GM11168 (cell line): ENCODE measurements at regions not wholly inside any gene's neighbourhood (a gene's known extent, or its start where the extent isn't known, plus 50 kb on each side); places are given as distances from the start of the nearest gene placed in this dataset.
"Not testable (repeated sequence)": the region's sequence is repeated elsewhere in the genome, so short reads cannot be mapped to it uniquely, and the experiment has no call there.

ENCODE experiments used
- in situ Hi-C: fragments of 300-500 bp; cut with MboI; formaldehyde crosslinking; loops from one replicate; pipeline ENCODE4 v1.12.0; 2022; ENCODE audit warnings: low sequenced_read_pairs; ENCODE audit not compliant: unreplicated experiment

DNA sequence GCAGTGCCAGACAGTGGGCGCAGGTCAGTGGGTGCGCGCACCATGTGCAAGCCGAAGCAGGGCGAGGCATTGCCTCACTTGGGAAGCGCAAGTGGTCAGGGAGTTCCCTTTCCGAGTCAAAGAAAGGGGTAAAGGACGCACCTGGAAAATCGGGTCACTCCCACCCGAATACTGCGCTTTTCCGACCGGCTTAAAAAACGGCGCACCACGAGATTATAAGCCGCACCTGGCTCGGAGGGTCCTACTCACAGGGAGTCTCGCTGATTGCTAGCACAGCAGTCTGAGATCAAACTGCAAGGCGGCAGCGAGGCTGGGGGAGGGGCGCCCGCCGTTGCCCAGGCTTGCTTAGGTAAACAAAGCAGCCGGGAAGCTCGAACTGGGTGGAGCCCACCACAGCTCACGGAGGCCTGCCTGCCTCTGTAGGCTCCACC, 77.9 kb downstream of the NR4A2 start:
- in situ Hi-C loops, result not testable (repeated sequence)

DNA sequence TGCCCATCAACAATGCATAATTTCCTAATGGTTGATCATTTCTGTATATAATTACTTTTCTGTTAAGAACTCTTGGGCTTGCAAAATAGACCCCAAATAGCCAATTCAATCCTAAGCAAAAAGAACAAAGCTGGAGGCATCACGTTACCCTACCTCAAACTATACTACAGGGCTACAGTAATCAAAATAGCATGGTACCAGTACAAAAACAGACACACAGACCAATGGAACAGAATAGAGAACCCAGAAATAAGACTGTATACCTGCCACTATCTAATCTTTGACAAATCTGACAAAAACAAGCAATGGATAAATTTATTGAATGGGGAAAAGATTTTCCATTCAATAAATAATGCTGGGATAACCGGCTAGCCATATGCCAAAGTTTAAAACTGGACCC, 78.8 kb downstream of the NR4A2 start:
- in situ Hi-C loops, result no loop called here

DNA sequence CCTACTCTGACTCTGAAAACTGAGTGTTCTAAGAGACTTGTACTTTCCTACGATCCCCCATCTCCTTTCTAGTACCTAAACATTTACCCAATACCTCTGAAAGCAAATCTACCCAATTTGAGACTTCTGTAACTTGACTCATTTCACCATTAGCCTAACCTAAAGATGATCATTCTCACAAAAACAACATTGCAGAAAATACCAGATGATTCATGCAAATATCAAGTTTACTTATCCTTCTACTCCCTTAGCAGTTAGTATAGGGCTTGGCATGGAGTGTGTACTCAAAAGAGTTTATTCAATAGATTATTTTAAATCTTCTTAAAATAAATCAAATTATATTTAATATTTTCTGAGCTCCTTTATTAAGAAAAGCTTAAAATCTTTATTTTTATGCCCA, 89.6 kb downstream of the NR4A2 start:
- in situ Hi-C loops, result no loop called here

DNA sequence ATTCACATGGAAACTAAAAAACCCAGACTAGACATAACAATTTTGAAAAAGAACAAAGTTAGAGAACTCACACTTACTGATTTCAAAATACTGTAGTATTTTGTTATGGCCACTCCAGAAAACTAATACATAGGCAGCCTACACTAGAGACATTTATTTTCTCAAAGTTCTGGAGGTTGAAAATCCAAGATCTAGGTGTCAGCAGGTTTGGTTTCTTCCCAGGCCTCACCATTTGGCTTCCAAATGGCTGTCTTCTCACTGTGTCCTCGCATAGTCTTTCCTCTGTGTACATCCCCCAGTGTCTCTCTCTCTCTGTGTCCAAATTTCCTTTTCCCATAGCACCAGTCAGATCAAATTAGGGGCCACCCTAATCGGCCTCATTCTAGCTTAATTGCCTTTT, 95.0 kb downstream of the NR4A2 start:
- in situ Hi-C loops, result no loop called here

DNA sequence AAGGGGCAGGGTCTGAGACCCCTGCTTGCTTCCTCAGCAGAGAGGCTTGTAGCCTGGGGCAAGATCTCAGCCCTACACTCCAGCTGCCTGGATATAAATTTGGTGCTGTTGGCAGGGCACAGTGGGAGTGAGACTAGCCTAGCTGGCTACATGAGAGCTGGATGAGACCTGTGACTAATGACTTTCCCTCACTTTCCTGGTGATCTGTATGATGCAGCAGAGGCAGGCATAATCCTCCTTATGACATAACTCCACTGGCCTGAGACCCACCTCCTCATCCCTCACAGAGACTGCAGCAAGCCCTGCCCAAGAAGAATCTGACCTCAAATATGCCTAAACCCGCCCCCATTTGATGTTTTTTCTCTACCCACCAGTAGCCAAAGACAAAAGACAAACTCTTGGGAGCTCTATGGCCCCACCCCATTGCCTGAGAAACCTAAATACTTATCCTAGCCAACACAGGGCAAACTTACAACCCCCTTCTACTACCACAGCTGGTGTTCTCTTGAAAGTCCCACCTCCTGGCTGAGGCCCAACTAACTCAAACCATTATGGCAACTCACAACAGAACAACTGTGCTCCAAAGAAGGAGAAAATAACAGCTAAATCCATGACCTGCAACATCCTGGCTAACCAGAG, 102.7 kb downstream of the NR4A2 start:
- in situ Hi-C loops, result no loop called here

DNA sequence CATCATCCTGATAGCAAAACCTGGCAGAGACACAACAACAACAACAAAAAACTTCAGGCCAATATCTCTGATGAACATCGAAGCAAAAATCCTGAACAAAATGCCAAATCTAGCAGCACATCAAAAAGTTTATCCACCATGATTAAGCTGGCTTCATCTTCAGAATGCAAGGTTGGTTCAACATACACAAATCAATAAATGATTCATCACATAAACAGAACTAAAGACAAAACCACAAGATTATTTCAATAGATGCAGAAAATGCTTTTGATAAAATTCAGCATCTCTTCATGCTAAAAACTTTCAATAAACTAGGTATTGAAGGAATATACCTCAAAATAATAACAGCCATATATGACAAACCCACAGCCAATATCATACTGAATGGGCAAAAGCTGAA, 109.2 kb downstream of the NR4A2 start:
- in situ Hi-C loops, result not testable (repeated sequence)

DNA sequence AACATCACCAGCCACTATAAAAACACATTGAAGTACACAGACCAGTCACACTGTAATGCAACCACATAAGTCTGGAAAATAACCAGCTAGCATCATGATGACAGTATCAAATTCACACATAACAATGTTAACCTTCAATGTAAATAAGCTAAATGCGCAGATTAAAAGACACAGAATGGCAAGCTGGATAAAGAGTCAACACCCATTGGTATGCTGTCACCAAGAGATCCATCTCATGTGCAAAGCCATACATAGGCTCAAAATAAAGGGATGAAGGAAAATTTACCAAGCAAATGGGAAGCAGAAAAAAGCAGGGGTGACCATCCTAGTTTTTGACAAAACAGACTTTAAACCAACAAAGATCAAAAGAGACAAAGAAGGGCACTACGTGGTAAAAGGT, 110.8 kb downstream of the NR4A2 start:
- in situ Hi-C loops, result no loop called here

DNA sequence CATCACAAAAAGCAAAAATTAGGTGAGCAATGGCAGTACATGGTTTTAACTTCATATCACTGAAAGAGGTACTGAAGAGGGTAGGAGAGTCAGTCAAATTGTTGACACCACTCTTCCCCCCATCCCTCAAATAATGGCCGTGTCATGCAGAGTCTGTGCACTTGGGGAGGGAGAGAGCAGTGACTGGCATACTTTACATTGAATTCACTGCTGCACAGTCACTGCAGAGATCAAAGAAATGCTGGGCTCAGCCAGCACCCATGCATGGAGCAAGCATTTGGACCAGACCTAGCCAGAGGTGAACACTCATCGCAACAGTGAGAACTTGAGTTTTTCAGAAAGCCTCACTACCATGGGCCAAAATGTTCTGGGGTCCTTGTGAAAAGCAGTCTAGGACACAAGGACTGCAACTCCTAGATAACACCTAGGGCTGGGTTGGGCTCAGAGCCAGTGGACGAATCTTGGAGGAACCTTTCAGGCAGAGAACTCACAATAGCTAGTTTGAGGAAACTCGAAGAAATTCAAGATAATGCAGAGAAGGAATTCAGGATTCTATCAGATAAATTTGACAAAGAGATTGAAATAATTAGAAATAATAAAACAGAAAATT, 112.9 kb downstream of the NR4A2 start:
- in situ Hi-C loops, result no loop called here

DNA sequence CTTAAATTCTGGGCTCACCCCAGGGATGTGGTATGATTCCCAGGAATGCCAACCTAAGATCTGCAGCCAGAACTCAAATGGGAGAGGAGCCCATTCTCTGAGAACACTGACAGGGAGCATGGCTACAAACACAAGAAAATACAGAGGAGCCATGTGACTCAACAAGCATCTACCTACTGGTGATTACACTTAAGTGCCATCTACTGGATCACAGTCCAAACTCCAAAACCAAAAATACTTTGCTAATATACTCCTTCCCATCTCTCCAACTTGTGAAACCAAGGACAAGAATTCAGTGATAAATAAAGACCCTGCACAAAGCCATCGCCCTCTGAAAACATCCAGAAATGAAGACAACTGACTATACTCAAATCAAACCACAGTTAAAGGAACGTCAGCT, 116.9 kb downstream of the NR4A2 start:
- in situ Hi-C loops, result no loop called here

DNA sequence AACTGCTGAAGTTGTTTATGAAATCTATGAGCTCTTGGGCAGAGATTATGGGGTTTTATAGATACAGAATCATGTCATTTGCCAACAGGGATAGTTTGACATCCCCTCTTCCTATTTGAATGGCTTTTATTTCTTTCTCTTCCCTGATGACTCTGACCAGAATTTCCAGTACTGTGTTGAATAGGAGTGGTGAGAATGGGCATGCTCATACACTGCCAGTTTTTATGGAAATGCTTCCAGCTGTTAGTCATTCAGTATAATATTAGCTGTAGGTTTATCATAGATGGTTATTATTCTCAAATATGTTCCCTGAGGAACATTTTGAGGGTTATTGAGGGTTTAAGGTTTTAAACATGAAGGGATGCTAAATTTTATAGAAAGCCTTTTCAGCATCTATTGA, 121.2 kb downstream of the NR4A2 start:
- in situ Hi-C loops, result no loop called here

DNA sequence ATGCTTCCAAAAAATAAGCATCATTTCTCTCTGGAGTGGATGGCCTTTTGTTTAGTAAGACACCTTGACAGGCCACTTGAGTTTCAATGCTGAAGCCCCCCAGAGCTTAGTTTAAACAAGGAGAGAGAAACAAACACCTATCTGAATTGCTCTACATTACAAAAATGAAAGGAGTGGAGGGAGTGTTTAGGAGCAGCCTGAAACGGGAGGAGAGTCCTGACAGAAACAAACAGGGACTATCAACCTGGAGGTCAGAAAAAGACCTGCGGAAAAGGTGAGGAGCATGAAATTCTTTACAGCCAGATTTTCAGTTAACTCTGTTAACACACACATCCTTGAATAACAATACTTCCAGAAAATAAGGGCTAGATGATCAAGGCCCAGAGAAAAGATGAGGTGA, 126.2 kb downstream of the NR4A2 start:
- in situ Hi-C loops, result no loop called here

DNA sequence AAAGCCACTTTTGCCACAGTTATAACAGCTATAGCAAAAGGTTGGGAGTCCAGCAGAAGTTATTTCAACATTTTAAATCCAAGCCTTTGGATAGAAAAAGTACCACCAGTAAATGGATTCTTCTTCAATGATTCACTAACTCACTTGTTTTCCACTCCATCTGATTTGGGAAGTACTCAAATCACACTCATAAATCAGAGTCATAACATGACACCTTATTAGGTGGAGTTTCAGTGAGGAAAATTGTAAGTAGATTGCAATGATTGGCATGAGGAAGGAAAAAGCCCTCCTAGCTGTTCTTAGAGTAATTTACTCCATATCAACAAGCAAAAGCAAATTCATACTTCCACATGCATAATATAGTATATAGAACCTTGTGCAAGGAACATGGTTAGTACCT, 132.9 kb downstream of the NR4A2 start:
- in situ Hi-C loops, result no loop called here

DNA sequence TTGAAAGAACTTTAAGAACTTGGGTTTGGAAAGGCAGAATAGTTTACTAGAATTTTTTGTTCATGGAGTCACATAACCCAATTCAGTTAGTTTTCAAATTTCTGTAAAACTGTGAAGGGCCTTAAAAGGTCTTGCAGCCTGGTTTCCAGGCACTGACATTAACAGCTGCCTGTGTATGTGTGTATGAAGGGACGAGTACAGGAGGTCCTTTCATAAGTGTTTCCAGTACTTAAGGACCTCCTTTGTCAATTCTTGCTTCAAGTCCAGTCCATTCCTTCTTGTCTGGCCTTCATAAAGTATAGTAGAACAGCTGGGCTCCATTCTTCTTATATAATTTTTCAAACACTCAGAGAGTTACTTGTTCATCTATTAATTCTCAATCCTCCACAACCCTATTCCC, 136.5 kb downstream of the NR4A2 start:
- in situ Hi-C loops, result no loop called here

DNA sequence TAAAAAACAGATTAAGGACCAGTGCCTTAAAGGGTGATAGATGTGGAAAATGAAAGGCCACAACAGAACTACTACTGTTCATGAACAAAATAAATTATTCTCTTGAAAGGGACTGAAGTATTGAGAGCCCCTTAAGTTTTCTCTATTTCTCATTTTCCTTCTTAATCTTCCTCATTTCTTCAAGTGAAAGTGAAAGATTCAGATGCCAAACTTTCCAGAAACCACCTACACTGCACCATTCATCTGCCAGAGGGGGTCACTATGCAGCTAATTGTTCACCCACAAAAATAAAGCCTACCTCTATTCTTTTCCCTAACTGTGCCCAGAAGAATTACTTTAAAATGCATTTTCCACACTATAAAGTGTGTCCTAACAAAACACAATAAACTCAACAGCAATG, 140.1 kb downstream of the NR4A2 start:
- in situ Hi-C loops, result no loop called here

DNA sequence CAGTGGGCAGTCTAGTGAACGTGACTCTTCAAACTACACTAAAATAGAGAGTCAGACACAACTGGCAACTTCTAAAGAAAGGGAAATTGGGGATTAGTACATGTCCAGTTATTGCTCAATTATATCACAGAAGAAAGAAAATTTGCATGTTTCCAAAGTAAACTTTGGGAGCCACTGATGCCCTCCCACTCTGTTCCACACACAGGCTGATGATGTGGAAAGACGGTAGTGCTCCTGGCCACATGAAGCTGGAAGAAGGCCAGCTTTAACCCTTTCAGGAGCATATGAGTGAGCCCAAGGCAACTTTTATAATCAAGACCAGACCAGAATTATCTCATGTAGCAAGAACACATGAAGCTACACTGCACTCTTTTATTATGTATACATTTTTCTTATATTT, 141.0 kb downstream of the NR4A2 start:
- in situ Hi-C loops, result no loop called here

DNA sequence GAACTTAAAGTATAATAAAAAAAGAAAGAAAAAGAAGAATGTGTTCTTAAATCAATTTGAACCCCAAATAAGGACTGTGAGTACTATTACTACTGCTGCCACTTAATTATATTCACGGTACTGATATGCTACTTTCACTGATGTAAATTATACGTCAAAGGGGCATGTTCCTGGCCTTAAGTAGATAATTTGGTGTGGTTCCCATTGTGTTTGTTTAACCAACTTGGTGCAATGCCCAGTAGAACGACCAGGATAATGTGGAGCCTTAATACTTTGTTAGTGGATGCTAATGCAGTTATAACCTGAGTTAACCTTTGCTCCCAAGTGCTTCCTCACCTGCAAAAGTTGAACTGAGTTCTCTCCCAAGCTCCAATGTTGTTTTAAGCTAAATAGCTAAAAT, 142.0 kb downstream of the NR4A2 start:
- in situ Hi-C loops, result no loop called here

DNA sequence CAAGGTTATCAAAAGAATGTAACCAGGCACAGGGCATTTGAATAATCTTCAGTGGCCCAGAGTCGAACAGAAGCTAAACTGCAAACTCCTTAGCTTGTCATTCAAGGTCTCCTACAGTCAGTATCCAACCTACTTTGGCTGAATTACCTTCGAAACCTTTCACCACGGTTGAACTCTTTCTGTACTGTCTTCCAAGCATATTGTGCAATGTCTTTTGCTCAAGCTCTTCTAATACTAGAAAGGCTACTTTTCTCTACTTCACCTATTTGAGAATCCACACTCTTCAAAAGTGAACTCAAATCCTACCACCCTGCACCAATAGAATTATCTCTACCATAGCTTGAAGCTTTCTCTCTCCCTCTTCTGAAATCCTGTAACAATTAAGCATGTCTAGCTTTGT, 142.9 kb downstream of the NR4A2 start:
- in situ Hi-C loops, result no loop called here

DNA sequence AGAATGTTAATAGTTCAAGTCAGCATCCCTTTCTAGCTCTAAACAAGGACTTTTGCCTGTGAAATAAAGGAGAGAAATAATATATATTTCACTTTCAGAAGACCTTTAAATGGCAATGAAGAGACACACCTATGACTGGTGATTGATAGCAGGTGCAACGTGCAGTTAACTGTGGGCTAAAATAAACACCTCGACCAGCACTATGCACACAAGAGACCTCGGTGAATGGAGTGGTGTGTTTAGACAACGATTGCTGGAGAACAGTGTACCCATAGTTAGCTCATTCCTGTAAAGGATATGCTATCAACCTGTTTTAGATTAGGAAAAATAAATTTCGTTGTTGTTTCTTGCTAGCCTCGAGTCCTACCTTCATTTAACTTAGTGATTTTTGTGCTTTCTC, 143.4 kb downstream of the NR4A2 start:
- in situ Hi-C loops, result no loop called here

DNA sequence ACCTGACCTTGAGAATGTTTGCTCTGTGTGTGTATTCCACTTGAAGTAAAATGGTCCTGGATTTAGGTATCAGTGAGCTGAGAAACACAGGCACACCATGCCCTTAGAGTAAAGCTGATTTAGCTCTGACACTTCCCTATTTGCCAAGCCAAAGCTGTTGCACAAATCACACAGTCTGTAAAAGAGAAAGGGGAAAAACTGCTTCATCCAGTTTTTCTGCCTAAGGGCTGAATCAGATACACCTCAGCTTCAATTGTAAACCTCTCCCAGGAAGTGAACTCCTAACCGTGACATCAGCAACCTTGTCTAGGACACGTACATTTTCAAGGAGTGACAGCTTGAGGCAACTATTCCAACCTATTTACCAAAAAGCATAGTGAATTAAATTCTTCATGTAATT, 150.4 kb downstream of the NR4A2 start:
- in situ Hi-C loops, result no loop called here

DNA sequence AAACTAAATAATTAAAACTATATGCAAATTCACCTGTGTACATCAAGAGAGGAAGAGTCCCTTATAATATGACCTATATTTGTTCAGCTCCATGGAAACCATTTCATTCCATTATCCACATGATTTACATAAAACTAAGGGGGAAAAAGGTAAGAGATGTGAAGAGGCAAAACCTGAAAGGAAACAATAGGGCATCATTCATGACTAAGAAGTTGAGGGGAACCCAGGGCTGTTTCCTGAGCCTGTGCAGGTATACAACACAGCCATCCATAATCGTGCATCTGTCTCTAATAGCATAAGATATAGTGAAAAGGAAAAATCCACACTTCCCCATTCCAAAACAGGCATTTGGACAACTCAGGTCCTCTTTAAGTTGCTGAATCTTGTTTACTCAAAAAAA, 151.3 kb downstream of the NR4A2 start:
- in situ Hi-C loops, result no loop called here

DNA sequence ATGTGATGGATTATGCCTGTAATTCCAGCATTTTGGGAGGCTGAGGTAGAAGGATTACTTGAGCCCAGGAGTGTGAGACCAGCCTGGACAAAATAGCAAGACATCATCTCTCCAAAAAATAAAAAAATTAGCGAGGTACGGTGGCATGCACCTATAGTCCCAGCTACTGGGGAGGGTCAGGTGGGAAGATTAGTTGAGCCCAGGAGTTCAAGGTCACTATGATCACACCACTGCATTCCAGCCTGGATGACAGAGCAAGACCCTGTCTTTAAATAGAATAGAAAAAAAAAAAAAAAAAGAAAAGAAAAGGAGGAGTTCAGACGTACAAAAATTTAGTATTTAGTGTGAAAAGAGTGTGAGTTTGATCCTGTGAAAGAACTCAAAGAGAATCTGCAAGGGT, 154.9 kb downstream of the NR4A2 start:
- in situ Hi-C loops, result no loop called here

DNA sequence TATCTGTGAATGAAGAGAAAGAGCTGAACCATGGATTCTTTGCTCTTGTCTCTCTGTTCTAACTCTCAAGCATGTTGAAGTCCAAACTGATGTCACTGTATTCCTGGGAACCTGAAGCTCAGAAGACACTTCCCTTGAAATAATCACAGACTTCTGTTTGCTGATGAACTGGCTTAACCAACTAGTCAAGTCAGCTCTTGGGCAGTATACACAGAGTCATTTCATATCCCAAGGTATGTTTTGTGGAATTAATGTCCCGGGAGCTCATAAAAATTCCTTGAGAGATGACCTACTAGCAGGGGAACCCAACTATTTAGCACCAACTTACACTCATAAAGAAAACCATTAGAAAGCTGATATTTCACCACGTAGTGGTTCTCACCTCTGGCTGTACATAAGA, 156.6 kb downstream of the NR4A2 start:
- in situ Hi-C loops, result no loop called here
